Endothelial cell of umbilical vein (primary cell): ENCODE measurements at regions not wholly inside any gene's neighbourhood (a gene's known extent, or its start where the extent isn't known, plus 50 kb on each side); places are given as distances from the start of the nearest gene placed in this dataset.

ENCODE experiments used
- BruUV-seq: library from RNA; stranded (reverse); fragments of 400-500 nt; replicated peaks from 2 replicates; lab custom pipeline; 2021; lab: Mats Ljungman, UMichigan
- CTCF ChIA-PET: fragments of 300-600, 350-600 bp; sonication (Branson Sonifier 250); formaldehyde crosslinking; loops from one replicate; lab custom pipeline; 2021; ENCODE audit warnings: antibody characterized with exemption, inconsistent platforms; lab: Charles Lee
- POLR2A ChIA-PET: fragments of 300-600, 350-600 bp; sonication (Branson Sonifier 250); formaldehyde crosslinking; loops from one replicate; lab custom pipeline; 2021; ENCODE audit warnings: antibody characterized with exemption, inconsistent platforms; lab: Charles Lee
- DNase-seq: peaks from one replicate; pipeline ENCODE4 v3.0.0-alpha.2; 2011; ENCODE audit warnings: low read depth, low spot score
- FAIRE-seq: peaks from 2 replicates; lab custom pipeline; 2011; peaks lifted over from hg19 to GRCh38; lab: Jason Lieb, UNC
- H2AFZ ChIP-seq: 2 replicates; pipeline ENCODE4 v1.6.0; 2012; ENCODE audit warnings: low read depth, low read length, control low read depth, inconsistent platforms
- H3K27ac ChIP-seq: 2 replicates; pipeline ENCODE4 v1.5.1; 2011; ENCODE audit warnings: low read depth, mild to moderate bottlenecking, control low read depth, low read length, moderate library complexity; ENCODE audit not compliant: insufficient read depth
- H3K27me3 ChIP-seq, 2 experiments: 2 replicates each; pipeline versions ENCODE4 v1.6.0 to v1.6.1; 2011; ENCODE audit warnings: low read length in 2 of 2, mixed read lengths in 1 of 2; ENCODE audit not compliant: control insufficient read depth in 2 of 2, insufficient read depth in 2 of 2
- H3K36me3 ChIP-seq, 2 experiments: 2 replicates in 1 of 2; 3 replicates in 1 of 2; pipeline ENCODE4 v1.5.1; 2011; ENCODE audit warnings: low read length in 2 of 2, mild to moderate bottlenecking in 1 of 2, moderate library complexity in 1 of 2; ENCODE audit not compliant: control insufficient read depth in 2 of 2, insufficient read depth in 2 of 2; ENCODE audit errors: extremely low read depth in 1 of 2
- H3K4me1 ChIP-seq: 3 replicates; pipeline ENCODE4 v1.5.1; 2011; ENCODE audit warnings: mild to moderate bottlenecking, low read length; ENCODE audit not compliant: control insufficient read depth, insufficient read depth; ENCODE audit errors: extremely low read depth
- H3K4me2 ChIP-seq: 2 replicates; pipeline ENCODE4 v1.6.1; 2011; ENCODE audit warnings: low read length, control low read depth, mixed read lengths; ENCODE audit not compliant: insufficient read depth
- H3K4me3 ChIP-seq, 3 experiments: fragments of 200-600 bp in 1 of 3; sonication (generic), shearing (Covaris generic) in 1 of 3; replicated peaks in 1 of 3; 2 replicates each; pipeline ENCODE4 v1.5.1; 2011 to 2016; ENCODE audit warnings: control low read depth in 3 of 3, low read length in 3 of 3, mild to moderate bottlenecking in 2 of 3, inconsistent platforms in 1 of 3, low read depth in 1 of 3, moderate library complexity in 1 of 3; ENCODE audit not compliant: insufficient read depth in 1 of 3
- H3K79me2 ChIP-seq: 2 replicates; pipeline ENCODE4 v1.6.0; 2012; ENCODE audit warnings: low read length, inconsistent platforms; ENCODE audit not compliant: control insufficient read depth, insufficient read depth
- H3K9ac ChIP-seq: replicated peaks from 2 replicates; pipeline ENCODE3; 2011; ENCODE audit warnings: low read length, control low read depth; ENCODE audit not compliant: insufficient read depth; ENCODE audit errors: extremely low read depth
- H3K9me1 ChIP-seq: replicated peaks from 3 replicates; pipeline ENCODE4 v1.6.0; 2011; ENCODE audit warnings: mild to moderate bottlenecking, low read length; ENCODE audit not compliant: control insufficient read depth, insufficient read depth; ENCODE audit errors: extremely low read depth
- H3K9me3 ChIP-seq: replicated peaks from 2 replicates; pipeline ENCODE4 v1.5.1; 2012; ENCODE audit warnings: low read length, inconsistent platforms; ENCODE audit not compliant: control insufficient read depth, insufficient read depth
- H4K20me1 ChIP-seq: replicated peaks from 2 replicates; pipeline ENCODE3; 2011; ENCODE audit warnings: mild to moderate bottlenecking, low read length; ENCODE audit not compliant: control insufficient read depth, insufficient read depth; ENCODE audit errors: extremely low read depth
- EZH2 ChIP-seq: IDR thresholded peaks from 2 replicates; pipeline ENCODE4 v1.6.1; 2012; ENCODE audit warnings: borderline replicate concordance, low read depth, mild to moderate bottlenecking, moderate library complexity, low read length, inconsistent platforms; ENCODE audit not compliant: severe bottlenecking
- FOS ChIP-seq: IDR thresholded peaks from 2 replicates; pipeline ENCODE4 v1.6.1; 2011; ENCODE audit warnings: mild to moderate bottlenecking, low read length, moderate library complexity, borderline replicate concordance; ENCODE audit not compliant: insufficient read depth
- GATA2 ChIP-seq: IDR thresholded peaks from 2 replicates; pipeline ENCODE4 v1.7.0; 2011; ENCODE audit warnings: low read depth, mild to moderate bottlenecking, moderate library complexity, mixed read lengths, low read length; ENCODE audit not compliant: insufficient read length, insufficient read depth
- JUN ChIP-seq: IDR thresholded peaks from 2 replicates; pipeline ENCODE4 v1.6.1; 2011; ENCODE audit warnings: borderline replicate concordance, low read depth; ENCODE audit not compliant: insufficient read length, insufficient read depth
- MAX ChIP-seq: IDR thresholded peaks from 2 replicates; pipeline ENCODE4 v1.6.1; 2011; ENCODE audit not compliant: insufficient read depth, insufficient read length
- MYC ChIP-seq: IDR thresholded peaks from one replicate; pipeline ENCODE4 v1.6.1; 2011; ENCODE audit warnings: mild to moderate bottlenecking, low read depth, low read length
- POLR2A ChIP-seq: IDR thresholded peaks from 2 replicates; pipeline ENCODE4 v1.6.1; 2012; ENCODE audit warnings: low read depth, mild to moderate bottlenecking, control low read depth, low read length
- POLR2AphosphoS5 ChIP-seq: IDR thresholded peaks from 2 replicates; pipeline ENCODE4 v1.6.1; 2012; ENCODE audit warnings: low read depth, mild to moderate bottlenecking, control low read depth, low read length, moderate library complexity; ENCODE audit not compliant: insufficient read depth
- dilution Hi-C: fragments of 300-500 bp; cut with MboI; formaldehyde crosslinking; loops from one replicate; pipeline ENCODE4 v1.15.0; 2019; ENCODE audit warnings: low sequenced_read_pairs; ENCODE audit not compliant: extremely low pct_ligation_motif_present
- intact Hi-C: fragments of 100-400 bp; cut with micrococcal nuclease; formaldehyde crosslinking; loops from one replicate; pipeline ENCODE4 v1.10.0; 2022
- TF ChIP-seq, protein P1 (sequence below), 2 donors: IDR thresholded peaks; 1 replicate in 1 of 2; 2 replicates in 1 of 2; pipeline ENCODE4 v1.5.1; 2011; ENCODE audit warnings: low read length in 2 of 2, mild to moderate bottlenecking in 2 of 2, moderate library complexity in 2 of 2, control low read depth in 1 of 2, inconsistent platforms in 1 of 2, low read depth in 1 of 2; ENCODE audit not compliant: insufficient read depth in 1 of 2; ENCODE audit errors: extremely low read depth in 1 of 2

GRCh38 chr11:27783701-27784355 is 83.6 kb upstream of the BDNF start:
- ChIA-PET CTCF (no interaction called here), POLR2A (no interaction called here)
- no peak overlapping the region for H2AFZ ChIP-seq
- H3K27me3 ChIP-seq, result peaks cover 3 to 8% of the 10 kb centered on the region in 2 experiments
- no peak for TF ChIP-seq EZH2
- no peak for TF ChIP-seq JUN
- no peak for TF ChIP-seq MAX
- TF ChIP-seq POLR2AphosphoS5, result no peak
- no peak for TF ChIP-seq MYC
- no peak for TF ChIP-seq GATA2
- TF ChIP-seq POLR2A, result no peak
- no peak for TF ChIP-seq FOS
- TF ChIP-seq, protein P1, sequence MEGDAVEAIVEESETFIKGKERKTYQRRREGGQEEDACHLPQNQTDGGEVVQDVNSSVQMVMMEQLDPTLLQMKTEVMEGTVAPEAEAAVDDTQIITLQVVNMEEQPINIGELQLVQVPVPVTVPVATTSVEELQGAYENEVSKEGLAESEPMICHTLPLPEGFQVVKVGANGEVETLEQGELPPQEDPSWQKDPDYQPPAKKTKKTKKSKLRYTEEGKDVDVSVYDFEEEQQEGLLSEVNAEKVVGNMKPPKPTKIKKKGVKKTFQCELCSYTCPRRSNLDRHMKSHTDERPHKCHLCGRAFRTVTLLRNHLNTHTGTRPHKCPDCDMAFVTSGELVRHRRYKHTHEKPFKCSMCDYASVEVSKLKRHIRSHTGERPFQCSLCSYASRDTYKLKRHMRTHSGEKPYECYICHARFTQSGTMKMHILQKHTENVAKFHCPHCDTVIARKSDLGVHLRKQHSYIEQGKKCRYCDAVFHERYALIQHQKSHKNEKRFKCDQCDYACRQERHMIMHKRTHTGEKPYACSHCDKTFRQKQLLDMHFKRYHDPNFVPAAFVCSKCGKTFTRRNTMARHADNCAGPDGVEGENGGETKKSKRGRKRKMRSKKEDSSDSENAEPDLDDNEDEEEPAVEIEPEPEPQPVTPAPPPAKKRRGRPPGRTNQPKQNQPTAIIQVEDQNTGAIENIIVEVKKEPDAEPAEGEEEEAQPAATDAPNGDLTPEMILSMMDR (IDR thresholded peaks at IDR 0.05; ENCODE audit: extremely low read depth in 1 of 2, insufficient read depth in 1 of 2, low read depth in 1 of 2, low read length in 2 of 2), result no peak
- no peak overlapping the region for H3K9ac ChIP-seq
- no peaks in the 10 kb centered on the region for H3K9me3 ChIP-seq
- no peak for DNase-seq
- dilution Hi-C loops (no loop called here), intact Hi-C loops (no loop called here)
- no peaks in the 10 kb centered on the region for H3K79me2 ChIP-seq
- no TSS peak for BruUV-seq
- H3K4me2 ChIP-seq, result no peak overlapping the region
- no peak overlapping the region for H3K4me3 ChIP-seq
- no peaks in the 10 kb centered on the region for H4K20me1 ChIP-seq
- no peaks in the 10 kb centered on the region for H3K36me3 ChIP-seq
- H3K9me1 ChIP-seq, result no peaks in the 10 kb centered on the region
- no peak overlapping the region for H3K27ac ChIP-seq
- FAIRE-seq, result no peak
- H3K4me1 ChIP-seq, result no peaks in the 10 kb centered on the region
